HEK293T (cell line): ENCODE measurements at regions not wholly inside any gene's neighbourhood (a gene's known extent, or its start where the extent isn't known, plus 50 kb on each side); places are given as distances from the start of the nearest gene placed in this dataset.

Source experiments
- BHLHE40 ChIP-seq: fragments of 450-650 bp; IDR thresholded peaks from 2 replicates; pipeline ENCODE4 v1.6.1; 2016; ENCODE audit warnings: mild to moderate bottlenecking, moderate library complexity, borderline replicate concordance
- CTBP1 ChIP-seq: fragments of 450-650 bp; IDR thresholded peaks from 2 replicates; pipeline ENCODE4 v1.6.1; 2016; ENCODE audit warnings: borderline replicate concordance
- ELF4 ChIP-seq: fragments of 450-650 bp; IDR thresholded peaks from 2 replicates; pipeline ENCODE4 v1.6.1; 2017; ENCODE audit warnings: antibody characterized with exemption
- FOXA1 ChIP-seq: fragments of 450-650 bp; IDR thresholded peaks from 2 replicates; pipeline ENCODE4 v1.6.1; 2016; ENCODE audit warnings: mild to moderate bottlenecking
- HDGF ChIP-seq: fragments of 450-650 bp; IDR thresholded peaks from 2 replicates; pipeline ENCODE4 v1.6.1; 2017; ENCODE audit warnings: antibody characterized with exemption, borderline replicate concordance
- L3MBTL2 ChIP-seq: fragments of 450-650 bp; conservative IDR thresholded peaks from 2 replicates; pipeline ENCODE4 v1.6.1; 2016; ENCODE audit warnings: mild to moderate bottlenecking
- SP1 ChIP-seq: fragments of 450-650 bp; IDR thresholded peaks from 2 replicates; pipeline ENCODE4 v1.6.1; 2017
- SUZ12 ChIP-seq: fragments of 450-650 bp; IDR thresholded peaks from 2 replicates; pipeline ENCODE4 v1.6.1; 2016; ENCODE audit warnings: mild to moderate bottlenecking
- TARDBP ChIP-seq: fragments of 450-650 bp; IDR thresholded peaks from 2 replicates; pipeline ENCODE4 v1.6.1; 2016

DNA sequence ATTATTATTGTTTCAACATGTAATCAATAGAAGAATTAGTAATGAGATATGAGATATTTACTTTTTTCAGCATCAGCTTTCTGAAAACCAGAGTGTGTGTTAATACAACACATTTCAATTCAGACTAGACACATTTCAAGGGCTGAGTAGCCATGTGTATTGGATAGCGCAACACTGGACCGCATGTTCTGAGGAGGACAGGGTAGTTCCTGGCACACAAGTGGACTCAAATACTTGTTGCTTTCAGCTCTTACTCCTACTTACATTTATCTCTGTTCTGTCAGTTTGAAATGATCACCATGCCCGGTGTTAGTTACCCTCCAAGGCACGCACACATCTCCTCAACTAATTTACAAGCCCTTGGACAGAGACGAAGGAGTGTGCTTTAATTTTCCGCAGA is 126.6 kb downstream of the SLC24A2 start:
- no peak for TF ChIP-seq ELF4
- no peak for TF ChIP-seq SP1
- no peak for TF ChIP-seq TARDBP
- no peak for TF ChIP-seq BHLHE40
- no peak for TF ChIP-seq L3MBTL2
- no peak for TF ChIP-seq SUZ12
- no peak for TF ChIP-seq FOXA1
- TF ChIP-seq CTBP1: no peak
- no peak for TF ChIP-seq HDGF
